OCI-LY3 (cell line): ENCODE measurements at regions not wholly inside any gene's neighbourhood (a gene's known extent, or its start where the extent isn't known, plus 50 kb on each side); places are given as distances from the start of the nearest gene placed in this dataset.

Experiments
- CTCF ChIP-seq: fragments of 200-600, 300-600 bp; sonication (generic); IDR thresholded peaks from 2 replicates; pipeline ENCODE4 v1.5.1; 2014; ENCODE audit warnings: antibody characterized with exemption, low read length, low read depth
- EZH2phosphoT487 ChIP-seq: fragments of 200-600 bp; shearing (Covaris generic); IDR thresholded peaks from 2 replicates; pipeline ENCODE4 v1.6.1; 2018; ENCODE audit warnings: antibody characterized with exemption, mixed run types, low read depth

GRCh38 chr4:60682901-60683300 lies 517.2 kb upstream of the ADGRL3 start:
- TF ChIP-seq CTCF (no peak), EZH2phosphoT487 (no peak)
